D721Med (cell line): ENCODE measurements at regions not wholly inside any gene's neighbourhood (a gene's known extent, or its start where the extent isn't known, plus 50 kb on each side); places are given as distances from the start of the nearest gene placed in this dataset.

ENCODE experiments used
- DNase-seq: peaks from one replicate; pipeline ENCODE4 v3.0.0; 2011; ENCODE audit warnings: low spot score; ENCODE audit not compliant: insufficient read length
- FAIRE-seq: peaks from 2 replicates; lab custom pipeline; 2011; peaks lifted over from hg19 to GRCh38; lab: Jason Lieb, UNC
- TF ChIP-seq, protein P1 (sequence below): IDR thresholded peaks from 2 replicates; pipeline ENCODE4 v1.5.1; 2012; ENCODE audit warnings: mild to moderate bottlenecking, control low read depth; ENCODE audit not compliant: insufficient read depth; ENCODE audit errors: missing control alignments

DNA sequence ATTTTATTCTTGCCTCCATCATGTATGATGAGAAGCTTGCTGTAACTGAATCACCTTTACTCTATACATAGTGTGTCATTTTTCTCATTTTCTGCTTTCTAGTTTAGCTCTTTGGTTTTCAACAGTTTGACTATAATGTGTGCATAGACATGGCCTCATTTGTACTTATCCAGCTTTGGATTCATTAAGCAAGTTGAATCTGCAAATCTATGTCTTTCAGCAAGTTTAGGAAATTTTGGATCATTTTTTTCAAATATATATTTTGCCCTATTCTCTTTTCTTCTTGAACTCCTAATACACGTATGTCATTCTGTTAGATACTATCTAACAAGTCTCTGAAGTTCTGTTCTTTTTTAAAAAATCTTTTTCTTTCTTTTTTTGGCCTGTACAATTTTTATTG, 57.8 kb downstream of the PRLHR start:
- TF ChIP-seq, protein P1, sequence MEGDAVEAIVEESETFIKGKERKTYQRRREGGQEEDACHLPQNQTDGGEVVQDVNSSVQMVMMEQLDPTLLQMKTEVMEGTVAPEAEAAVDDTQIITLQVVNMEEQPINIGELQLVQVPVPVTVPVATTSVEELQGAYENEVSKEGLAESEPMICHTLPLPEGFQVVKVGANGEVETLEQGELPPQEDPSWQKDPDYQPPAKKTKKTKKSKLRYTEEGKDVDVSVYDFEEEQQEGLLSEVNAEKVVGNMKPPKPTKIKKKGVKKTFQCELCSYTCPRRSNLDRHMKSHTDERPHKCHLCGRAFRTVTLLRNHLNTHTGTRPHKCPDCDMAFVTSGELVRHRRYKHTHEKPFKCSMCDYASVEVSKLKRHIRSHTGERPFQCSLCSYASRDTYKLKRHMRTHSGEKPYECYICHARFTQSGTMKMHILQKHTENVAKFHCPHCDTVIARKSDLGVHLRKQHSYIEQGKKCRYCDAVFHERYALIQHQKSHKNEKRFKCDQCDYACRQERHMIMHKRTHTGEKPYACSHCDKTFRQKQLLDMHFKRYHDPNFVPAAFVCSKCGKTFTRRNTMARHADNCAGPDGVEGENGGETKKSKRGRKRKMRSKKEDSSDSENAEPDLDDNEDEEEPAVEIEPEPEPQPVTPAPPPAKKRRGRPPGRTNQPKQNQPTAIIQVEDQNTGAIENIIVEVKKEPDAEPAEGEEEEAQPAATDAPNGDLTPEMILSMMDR = no peak
- FAIRE-seq = no peak
- DNase-seq = no peak

DNA sequence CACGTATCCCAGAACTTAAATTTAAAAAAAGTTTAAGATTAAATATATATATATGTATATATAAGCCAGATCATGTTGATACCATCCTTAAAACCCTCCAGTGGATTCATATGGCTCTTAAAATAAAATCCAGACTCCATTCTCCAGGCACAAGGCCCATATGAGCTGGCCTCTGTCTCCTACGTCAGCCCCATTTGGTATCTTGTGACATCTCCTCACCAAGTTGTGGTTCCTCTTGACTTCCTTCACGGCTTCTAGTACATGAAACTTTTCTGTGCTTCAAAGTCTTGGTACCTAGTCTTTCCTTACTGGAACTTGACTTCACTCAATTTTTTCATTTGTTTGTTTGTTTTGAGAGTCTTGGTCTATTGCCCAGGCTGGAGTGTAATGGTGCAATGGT, 61.3 kb downstream of the PRLHR start:
- TF ChIP-seq, protein P1 = no peak
- DNase-seq (no peak), FAIRE-seq (no peak)

DNA sequence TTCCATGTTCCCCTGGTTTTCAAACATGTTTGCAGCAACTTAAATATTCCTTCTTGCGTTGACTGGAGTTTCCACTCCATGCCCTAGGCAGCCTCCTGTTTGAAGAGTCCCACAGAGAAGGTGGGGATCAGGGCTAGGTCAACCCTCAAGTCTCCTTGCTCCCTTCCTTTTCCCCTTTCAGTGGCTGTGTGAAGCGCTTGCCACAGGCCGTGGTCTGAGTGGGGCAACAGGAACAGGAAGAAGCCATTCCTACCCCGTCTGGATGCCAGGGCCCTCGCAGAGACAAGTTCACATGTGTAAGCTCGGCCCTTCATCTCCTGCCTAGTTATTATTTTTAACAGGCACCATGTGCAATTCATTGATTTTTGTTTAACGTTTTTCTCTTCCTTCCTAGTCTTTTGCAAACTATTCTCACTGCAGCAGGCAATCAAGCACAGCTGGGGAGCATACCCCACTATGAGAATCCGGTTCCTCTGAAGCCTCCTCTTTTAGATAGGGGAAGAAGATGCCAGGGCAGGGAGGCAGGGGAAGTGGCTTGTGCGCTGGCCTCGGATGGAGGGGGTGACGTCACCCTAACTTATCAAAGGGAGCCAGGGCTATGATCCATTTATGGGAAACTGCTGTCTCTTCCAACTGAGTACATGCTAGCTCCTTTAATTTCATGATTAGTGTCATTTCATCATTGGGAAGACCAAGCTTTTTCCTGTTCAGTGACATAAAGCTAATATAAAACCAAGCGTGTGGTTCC, 64.2 kb downstream of the PRLHR start:
- FAIRE-seq = no peak
- TF ChIP-seq, protein P1 = no peak
- no peak for DNase-seq

DNA sequence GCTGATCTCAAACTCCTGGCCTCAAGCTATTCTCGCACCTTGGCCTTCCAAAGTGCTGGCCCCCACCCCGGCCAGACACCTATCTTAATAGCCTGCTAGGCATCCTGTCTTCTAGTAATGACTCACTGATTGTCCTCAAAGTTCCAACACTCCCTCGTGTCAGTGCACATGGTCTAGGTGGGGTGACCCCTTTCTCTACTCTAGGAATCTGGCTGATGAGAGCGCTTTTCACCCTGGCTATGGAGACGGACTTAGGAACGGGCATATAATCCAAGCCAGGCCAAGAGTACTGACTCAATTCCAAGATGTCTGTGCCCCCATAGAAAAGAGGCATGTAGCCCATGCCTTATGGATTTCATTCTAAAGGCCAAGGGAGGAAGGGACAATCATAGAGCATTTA, 67.0 kb downstream of the PRLHR start:
- TF ChIP-seq, protein P1 = no peak
- DNase-seq = no peak
- FAIRE-seq = no peak

DNA sequence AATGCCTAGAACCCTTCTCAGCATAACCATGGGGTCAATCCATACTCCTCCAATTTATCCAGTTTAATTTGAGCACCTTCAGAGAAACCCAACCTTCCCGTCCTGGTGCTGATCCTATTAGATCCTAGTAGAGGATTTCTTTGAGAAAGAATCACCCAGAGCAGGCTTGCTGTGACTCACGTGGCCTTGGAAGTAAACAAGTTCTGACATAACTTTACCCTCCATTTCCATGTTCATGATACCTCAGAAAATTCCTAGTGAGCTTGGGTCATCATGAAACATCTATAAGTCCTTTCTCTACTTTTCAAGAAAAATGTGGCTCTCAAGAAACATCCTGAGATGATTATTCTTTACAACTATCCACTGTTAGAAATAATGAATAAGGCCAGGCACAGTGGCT, 71.7 kb downstream of the PRLHR start:
- no peak for FAIRE-seq
- TF ChIP-seq, protein P1 = no peak
- no peak for DNase-seq

DNA sequence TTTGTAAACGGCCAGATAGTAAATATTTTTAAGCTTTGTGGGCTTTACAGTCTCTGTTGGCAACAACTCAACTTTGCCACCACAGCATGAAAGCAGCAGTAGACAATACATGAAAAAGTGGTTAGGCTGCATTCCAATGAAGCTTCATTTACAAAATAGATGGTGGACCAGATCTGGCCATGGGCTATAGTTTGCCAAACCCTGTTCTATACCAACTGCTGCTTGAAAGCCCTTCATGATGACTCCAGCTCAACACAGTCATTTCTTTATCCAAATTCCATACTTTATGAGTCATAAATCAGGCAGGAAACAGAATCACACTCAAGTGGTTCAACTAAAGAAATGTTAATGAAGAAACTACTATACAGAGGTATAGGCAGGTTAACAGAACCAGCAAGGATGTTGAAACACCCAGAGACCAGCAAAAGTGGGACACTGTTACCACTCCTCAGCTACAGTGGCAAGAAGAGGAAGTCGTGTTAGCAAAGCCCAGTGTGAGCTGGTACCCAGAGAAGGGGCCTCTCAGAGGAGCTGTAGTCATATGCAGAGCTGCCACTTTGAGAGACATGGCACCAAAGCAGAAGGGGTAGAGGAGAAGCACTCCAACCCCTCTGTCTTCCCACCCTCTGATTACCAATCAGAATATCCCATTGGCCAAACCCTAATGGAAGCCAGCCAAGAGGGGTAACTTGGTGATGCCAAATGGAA, 72.5 kb downstream of the PRLHR start:
- no peak for FAIRE-seq
- TF ChIP-seq, protein P1 = no peak
- no peak for DNase-seq

DNA sequence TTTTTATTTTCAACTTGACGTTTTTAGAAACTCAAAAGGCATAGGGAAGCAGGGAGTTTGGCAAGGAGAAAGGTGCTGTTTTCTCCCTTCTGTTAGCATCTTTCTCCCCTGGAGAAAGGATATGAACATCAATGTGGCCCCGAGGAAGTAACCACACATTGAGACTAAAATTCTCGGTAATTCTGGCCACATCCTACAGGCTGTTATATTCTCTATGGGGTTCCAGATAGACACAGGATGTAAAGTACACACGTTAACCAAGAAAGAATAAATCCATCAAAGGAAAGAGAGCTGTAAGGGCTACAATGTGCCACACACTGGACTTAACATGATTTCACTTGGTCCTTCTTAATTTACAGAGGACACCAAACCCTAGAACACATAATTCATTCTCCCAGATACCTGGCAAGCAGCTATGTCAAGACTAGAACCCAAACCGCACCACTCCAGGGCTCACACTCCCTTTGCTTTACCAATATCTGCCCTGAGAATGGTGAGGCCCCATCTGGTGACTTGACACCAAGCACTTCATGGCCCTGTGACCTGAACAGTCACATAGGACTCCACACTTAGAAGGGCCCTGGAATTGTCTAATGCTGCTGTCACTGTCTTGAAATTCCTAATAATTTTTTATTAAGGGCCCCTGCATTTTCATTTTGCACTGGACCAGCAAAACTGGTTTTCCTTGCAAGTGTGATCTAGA, 73.9 kb downstream of the PRLHR start:
- FAIRE-seq (no peak), DNase-seq (no peak)
- TF ChIP-seq, protein P1 = no peak
